HG03378 (cell line): ENCODE measurements at regions not wholly inside any gene's neighbourhood (a gene's known extent, or its start where the extent isn't known, plus 50 kb on each side); places are given as distances from the start of the nearest gene placed in this dataset.

Experiments
- ATAC-seq: cut with Tn5 transposase; IDR thresholded peaks from one replicate; pipeline ENCODE4 v1.9.1; 2021; ENCODE audit warnings: mild to moderate bottlenecking, moderate library complexity; ENCODE audit not compliant: unreplicated experiment

GRCh38 chr2:160940271-160940670 lies 220.0 kb upstream of the TANK start:
- no peak for ATAC-seq

GRCh38 chr2:160940699-160941098 lies 219.5 kb upstream of the TANK start:
- peak; percentile 70 for ATAC-seq

GRCh38 chr2:160941290-160941846 lies 218.9 kb upstream of the TANK start:
- ATAC-seq, result no peak

DNA sequence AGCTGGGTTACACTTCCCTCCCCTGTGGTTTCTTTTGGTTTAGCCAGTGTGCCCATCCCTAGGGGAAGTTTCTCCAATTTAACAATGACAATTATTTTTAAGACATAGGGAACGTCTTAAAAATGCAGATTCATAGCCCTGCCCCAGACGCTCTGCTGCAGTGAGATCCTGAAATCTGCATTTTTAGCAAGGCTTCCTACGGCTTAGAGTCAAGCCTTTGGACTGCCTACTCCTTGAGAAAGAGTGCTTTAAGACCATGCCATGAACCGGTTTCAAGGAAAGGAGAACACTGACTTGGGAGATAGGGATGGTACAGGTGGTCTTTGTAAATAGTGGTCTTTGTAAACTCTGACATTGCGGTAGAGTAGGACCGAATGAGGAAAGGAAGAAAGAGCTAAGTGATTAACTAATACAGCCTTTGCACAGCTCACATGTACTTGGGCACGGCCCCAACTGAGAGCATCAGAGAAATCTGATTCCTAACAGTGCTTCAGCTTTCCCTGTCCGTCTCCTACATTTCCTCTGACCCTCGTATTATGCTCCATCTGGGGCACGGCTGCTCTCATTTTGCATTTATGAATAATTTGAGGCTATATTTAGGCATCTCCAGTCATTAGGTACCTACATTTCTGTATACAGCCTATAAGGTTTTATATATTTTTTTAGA lies 217.6 kb upstream of the TANK start:
- ATAC-seq, result no peak

DNA sequence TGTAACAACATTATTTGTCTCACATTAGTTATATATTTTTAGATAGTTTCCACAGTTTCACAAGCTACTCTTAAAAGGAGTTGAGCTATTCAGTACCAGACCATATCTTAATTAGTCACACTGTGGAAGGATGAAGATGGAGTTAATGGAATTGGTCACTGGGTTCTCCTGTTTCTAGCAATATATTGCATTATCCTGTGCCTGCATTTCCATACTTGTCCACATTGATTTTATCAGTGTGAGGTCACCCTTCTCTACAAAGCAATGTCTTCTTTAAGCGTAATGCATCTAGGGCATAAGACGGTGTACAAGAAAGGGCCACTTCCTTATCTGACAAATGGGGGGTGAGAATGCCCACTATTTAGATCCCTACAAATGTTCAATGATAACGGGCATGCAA lies 216.8 kb upstream of the TANK start:
- ATAC-seq, result no peak

- no peak for ATAC-seq
Measured at GRCh38 chr2:160952464-160953254, 207.6 kb upstream of the TANK start.

GRCh38 chr2:160955578-160955977 lies 204.7 kb upstream of the TANK start:
- ATAC-seq, result no peak

DNA sequence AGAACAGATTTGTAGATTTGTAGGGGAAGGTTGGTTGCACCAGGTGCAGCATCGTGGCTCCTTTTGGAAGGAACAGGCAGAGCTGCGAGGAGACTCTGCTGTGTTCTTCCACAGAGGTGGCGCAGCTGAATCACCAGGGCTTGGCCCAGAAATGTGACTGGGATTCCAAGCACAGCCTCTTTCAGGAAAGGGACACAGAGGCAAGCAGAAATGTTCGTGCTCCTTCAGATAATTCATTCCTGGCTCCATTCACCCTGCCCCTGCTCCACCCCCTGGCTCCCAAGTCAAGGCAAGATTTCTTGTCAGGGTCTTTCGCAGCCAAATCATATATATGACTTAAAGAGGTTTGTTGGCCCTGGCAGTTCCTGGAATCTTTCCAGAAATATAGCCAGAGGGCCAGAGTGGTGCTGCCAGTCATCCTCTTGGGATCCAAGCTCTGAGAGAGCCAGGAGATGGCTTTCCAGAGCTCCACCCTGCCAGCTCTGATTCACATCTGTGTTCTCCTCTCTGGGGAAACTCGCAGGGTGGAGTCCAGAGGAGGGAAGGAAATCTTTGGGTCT lies 203.9 kb upstream of the TANK start:
- no peak for ATAC-seq

- ATAC-seq, result no peak
Measured at GRCh38 chr2:160963957-160964356, 196.3 kb upstream of the TANK start.

GRCh38 chr2:160967523-160967922 lies 192.7 kb upstream of the TANK start:
- ATAC-seq, result no peak

GRCh38 chr2:160968183-160968582 lies 192.0 kb upstream of the TANK start:
- ATAC-seq, result no peak

- ATAC-seq, result no peak
Measured at GRCh38 chr2:160970052-160970965, 189.9 kb upstream of the TANK start.

- ATAC-seq, result no peak
Measured at GRCh38 chr2:160973991-160974390, 186.2 kb upstream of the TANK start.

DNA sequence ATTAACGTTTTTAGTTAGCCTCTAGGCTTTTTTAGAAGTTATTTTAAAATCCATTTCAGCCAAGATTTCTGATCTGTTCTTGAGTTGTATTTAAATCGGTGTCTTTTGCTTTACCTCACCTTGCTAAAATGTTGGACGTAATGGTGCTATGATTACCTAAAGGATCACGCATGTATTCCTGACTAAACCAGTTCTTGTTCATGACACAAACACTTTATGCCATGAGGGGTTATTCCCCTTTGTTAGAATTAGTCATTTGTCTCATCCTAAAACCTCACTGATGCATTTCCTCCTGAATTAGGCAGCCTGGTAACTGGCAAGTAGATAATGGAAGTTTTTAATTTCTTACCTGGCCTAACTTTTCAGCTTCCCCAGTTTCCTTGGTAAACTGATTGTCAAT lies 185.4 kb upstream of the TANK start:
- no peak for ATAC-seq

GRCh38 chr2:160976797-160977196 lies 183.4 kb upstream of the TANK start:
- ATAC-seq, result no peak

DNA sequence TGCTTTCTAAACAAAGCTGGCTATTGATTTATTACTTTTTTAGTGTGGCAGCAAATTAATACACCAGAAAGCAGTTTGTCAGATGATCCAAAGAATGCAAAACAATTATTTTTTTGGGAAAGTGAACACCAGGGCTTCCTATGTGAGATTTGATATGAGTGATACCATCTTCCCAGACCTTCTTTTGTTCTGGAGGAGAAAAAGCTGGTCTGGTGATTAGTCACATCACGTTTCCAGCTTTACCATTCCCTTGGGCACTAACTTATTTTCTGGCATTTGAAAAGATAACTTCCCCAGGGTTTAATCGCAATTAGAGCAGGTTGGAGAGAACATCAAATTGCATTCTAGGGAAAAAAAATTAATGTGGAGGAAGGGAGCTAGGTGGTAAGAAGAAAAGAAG lies 182.9 kb upstream of the TANK start:
- ATAC-seq, result no peak

GRCh38 chr2:160977854-160978253 lies 182.4 kb upstream of the TANK start:
- no peak for ATAC-seq

DNA sequence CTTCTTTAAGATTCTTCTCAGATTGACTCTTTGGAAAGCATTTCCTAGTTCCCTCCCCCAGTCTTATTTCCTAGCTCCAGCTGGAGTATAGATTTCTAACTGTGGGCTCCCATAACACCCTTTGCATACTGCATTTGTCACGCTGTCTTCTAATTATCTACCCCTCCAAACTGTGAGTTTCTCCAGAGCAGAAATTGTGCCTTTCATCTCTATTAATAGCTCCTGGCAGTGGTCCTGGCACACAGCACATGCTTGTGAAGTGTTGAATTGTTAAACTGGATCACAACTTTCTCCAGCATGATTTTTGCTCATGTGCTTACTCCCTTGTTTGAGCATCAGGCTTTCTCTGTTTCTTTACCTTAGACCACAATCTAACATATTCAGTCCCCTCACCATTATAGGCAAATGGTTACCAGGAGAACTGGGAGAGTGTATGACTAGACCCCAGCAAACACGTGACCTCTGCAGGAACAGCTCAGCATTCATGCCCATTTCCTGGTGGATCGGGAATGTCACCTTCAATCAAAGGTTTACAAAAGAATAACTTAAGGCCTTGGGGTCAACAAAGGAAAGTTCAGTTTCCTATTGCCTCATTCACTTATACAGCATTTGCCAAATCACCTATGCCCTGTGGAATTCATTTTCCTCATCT lies 175.7 kb upstream of the TANK start:
- no peak for ATAC-seq

DNA sequence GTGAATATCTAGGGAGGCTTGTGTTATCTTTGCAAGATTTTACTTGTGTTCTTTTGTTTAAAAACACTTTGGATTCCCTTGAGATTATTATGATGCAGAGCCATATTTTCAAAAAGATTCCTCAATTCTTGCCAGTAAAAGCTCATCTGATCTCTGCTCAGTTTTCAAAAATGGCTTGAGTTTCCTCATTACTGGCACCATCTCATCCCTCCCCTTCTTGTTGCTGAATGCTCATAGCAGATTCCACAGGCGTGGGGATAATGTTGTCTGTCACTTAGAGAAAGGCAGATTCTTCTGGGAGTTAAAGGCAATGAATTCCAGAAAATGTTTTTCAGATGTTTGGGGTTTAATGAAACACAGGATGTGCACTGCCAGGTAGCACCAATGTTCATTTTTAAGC lies 170.4 kb upstream of the TANK start:
- no peak for ATAC-seq

- ATAC-seq, result no peak
Measured at GRCh38 chr2:160993654-160994061, 166.6 kb upstream of the TANK start.
